ENCODE measurements at regions not wholly inside any gene's neighbourhood (a gene's known extent, or its start where the extent isn't known, plus 50 kb on each side); places are given as distances from the start of the nearest gene placed in this dataset.
"Not testable (repeated sequence)": the region's sequence is repeated elsewhere in the genome, so short reads cannot be mapped to it uniquely, and the experiment has no call there.

DNA sequence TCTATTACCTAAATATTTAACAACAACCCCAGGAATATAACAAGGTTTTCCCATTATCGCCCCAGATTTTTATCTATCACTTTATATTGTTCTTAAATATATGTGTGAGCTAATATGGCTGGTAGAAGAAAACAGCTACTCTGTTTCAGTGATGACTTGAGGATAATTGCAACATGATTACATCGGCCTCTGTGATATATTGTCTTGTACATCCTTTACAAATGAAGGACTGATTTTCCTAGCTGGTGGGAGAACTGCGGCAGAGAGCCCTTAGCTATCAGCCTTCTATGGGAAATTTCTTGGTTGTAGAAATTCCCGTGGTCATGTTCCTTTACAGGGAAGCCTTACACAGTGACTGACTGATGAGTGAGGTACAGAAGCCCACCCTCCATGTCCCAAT, 110.9 kb upstream of the ZNF717 start:
- H3K27me3 ChIP-seq (ENCODE audit: low read depth), result no peaks in the 10 kb centered on the region
- no peak for ATAC-seq

DNA sequence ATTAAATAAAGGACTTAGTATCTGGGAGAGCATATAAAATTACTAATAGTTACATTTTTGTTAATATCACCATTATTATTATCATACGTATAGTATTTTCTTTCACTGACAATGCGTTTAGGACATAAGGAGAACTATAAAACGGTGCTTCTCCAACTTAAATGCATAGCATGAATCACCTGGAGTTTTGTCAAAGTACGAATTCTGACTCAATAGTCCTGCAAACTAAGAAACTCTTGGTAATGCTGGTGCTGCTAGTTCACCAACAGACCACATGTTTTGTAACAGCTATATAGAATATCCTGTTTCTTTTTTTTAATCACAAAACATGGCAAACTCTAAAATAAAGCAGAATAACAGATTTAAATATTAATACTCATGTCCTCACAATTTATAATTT, 116.1 kb upstream of the ZNF717 start:
- H3K27ac ChIP-seq; H3K27me3 ChIP-seq (ENCODE audit: low read depth); H3K4me1 ChIP-seq; H3K4me3 ChIP-seq; H3K9me3 ChIP-seq; DNase-seq; intact Hi-C loops (cut with DNase I); H3K36me3 ChIP-seq; ATAC-seq: not testable (repeated sequence)

More for the DNA sequence above, 110.9 kb upstream of the ZNF717 start:
- no peak overlapping the region for H3K4me3 ChIP-seq
- H3K36me3 ChIP-seq, result no peaks in the 10 kb centered on the region
- no peaks in the 10 kb centered on the region for H3K9me3 ChIP-seq
- TF ChIP-seq, protein P1, sequence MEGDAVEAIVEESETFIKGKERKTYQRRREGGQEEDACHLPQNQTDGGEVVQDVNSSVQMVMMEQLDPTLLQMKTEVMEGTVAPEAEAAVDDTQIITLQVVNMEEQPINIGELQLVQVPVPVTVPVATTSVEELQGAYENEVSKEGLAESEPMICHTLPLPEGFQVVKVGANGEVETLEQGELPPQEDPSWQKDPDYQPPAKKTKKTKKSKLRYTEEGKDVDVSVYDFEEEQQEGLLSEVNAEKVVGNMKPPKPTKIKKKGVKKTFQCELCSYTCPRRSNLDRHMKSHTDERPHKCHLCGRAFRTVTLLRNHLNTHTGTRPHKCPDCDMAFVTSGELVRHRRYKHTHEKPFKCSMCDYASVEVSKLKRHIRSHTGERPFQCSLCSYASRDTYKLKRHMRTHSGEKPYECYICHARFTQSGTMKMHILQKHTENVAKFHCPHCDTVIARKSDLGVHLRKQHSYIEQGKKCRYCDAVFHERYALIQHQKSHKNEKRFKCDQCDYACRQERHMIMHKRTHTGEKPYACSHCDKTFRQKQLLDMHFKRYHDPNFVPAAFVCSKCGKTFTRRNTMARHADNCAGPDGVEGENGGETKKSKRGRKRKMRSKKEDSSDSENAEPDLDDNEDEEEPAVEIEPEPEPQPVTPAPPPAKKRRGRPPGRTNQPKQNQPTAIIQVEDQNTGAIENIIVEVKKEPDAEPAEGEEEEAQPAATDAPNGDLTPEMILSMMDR (IDR thresholded peaks at IDR 0.05), result no peak
- no peak for DNase-seq
- H3K4me1 ChIP-seq, result no peaks in the 10 kb centered on the region
- no peak overlapping the region for H3K27ac ChIP-seq
- intact Hi-C loops (cut with DNase I), result no loop called here

DNA sequence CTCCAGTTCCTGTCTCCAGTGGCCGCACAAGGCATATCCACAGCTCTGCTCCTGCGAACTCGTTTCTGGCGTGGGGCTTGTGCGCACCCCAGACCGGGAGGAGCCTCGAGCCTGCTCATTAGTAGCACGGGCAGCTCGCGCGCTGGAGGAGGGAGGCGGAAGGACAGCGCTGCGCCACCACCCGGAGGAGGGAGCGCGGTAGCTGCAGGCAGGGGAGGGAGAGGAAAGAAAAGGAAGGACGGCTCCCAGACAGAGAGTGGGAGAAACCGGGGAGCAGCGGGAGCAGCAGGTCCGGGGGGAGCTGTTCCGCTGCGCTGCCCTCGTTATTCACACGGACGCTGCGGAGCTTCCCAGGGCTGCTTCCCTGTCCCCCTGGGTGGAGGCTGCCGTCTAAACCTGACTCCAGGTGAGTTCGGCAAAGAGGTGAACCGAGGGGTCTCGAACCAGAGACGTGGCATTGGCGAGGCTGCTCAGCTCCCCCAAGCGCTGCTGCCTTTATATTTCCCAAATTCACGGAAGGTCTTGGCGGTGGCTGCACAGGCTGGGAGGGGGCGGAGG, 121.3 kb upstream of the ZNF717 start:
- H3K27me3 ChIP-seq (ENCODE audit: low read depth), result no peaks in the 10 kb centered on the region
- peak; percentile 54 to 67 for ATAC-seq
- no peak overlapping the region for H3K27ac ChIP-seq
- H3K9me3 ChIP-seq, result no peaks in the 10 kb centered on the region
- no peaks in the 10 kb centered on the region for H3K4me1 ChIP-seq
- H3K36me3 ChIP-seq, result no peaks in the 10 kb centered on the region
- H3K4me3 ChIP-seq, result no peak overlapping the region
- no peak for DNase-seq
- TF ChIP-seq, protein P1 (IDR thresholded peaks at IDR 0.05), result no peak
- intact Hi-C loops (cut with DNase I), result no loop called here

DNA sequence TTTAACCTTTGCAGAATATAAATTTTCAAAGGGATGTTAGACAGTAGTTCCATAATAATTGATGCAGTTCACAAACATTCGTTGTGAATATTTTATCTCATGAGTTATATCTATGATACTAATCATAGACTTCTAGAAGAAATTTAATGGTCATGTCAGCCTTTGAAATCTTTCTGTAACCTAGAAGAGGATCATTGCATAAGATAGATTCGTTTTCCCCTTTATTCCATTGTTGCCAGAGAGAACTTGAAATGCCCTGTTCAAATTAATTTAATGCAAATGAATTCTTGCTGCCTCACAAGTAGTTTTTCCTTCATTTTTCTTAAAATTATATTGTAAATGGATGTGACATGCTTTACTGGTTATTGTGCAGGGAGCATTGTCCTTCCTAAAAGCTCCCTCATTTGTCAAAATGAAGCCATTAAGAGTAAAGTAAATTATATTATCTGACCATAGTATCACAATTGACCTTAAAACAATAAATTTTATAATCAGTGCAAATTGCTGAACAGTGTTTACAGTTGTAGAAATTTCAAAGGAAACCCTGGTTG, 128.5 kb upstream of the ZNF717 start:
- ATAC-seq, result no peak
- TF ChIP-seq, protein P1 (IDR thresholded peaks at IDR 0.05), result no peak
- H3K4me3 ChIP-seq, result no peak overlapping the region
- no peaks in the 10 kb centered on the region for H3K36me3 ChIP-seq
- no peaks in the 10 kb centered on the region for H3K9me3 ChIP-seq
- no peaks in the 10 kb centered on the region for H3K4me1 ChIP-seq
- intact Hi-C loops (cut with DNase I), result no loop called here
- H3K27me3 ChIP-seq (ENCODE audit: low read depth), result no peaks in the 10 kb centered on the region
- H3K27ac ChIP-seq, result no peak overlapping the region
- no peak for DNase-seq

DNA sequence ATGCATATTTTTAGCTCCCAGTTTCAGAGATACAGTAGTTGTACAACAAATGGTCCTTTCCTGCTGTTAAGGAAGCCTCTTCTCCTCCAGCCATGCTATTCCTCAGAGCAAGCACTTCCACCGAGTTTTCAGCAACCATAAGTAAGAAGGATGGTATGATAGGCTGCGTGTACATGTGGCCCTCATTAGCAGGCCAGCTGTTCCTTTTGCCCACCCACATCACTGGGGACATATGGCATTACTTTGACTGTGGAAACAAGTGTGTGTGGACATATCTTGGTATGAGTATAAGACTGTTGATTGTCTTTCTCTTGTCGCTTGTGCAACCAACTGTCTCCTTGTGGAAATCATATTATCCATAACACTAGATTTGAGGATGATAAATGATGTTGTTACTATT, 129.4 kb upstream of the ZNF717 start:
- DNase-seq; H3K27ac ChIP-seq; H3K27me3 ChIP-seq (ENCODE audit: low read depth); H3K36me3 ChIP-seq; ATAC-seq; H3K4me1 ChIP-seq; H3K9me3 ChIP-seq; intact Hi-C loops (cut with DNase I); H3K4me3 ChIP-seq: not testable (repeated sequence)

DNA sequence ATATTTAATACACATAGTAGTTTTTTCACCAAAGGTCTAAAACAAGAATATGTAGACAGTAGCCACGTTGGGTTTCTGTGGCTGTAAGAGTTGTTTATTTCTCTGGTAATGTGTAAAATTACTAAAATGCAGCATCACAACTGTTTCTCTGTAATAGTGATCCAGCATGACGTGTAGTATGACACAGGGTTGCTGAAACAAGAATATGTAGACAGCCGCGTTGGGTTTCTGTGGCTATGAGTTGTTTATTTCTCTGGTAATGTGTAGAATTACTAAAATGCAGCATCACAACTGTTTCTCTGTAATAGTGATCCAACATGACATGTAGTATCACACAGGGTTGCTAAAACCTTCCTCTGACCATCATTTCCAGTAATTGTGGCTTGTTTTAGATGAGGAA, 153.6 kb upstream of the ZNF717 start:
- Histone ChIP-seq H3K9me3 (no peaks in the 10 kb centered on the region), H3K27ac (no peak overlapping the region), H3K27me3 (ENCODE audit: low read depth) (no peaks in the 10 kb centered on the region), H3K4me3 (no peak overlapping the region), H3K36me3 (no peaks in the 10 kb centered on the region), H3K4me1 (no peaks in the 10 kb centered on the region)
- ATAC-seq, result no peak
- intact Hi-C loops (cut with DNase I), result no loop called here
- TF ChIP-seq, protein P1 (IDR thresholded peaks at IDR 0.05), result no peak
- no peak for DNase-seq

All from lower lobe of right lung (tissue), 2 donors.